ENCODE measurements at regions not wholly inside any gene's neighbourhood (a gene's known extent, or its start where the extent isn't known, plus 50 kb on each side); places are given as distances from the start of the nearest gene placed in this dataset.

GRCh38 chr10:117480097-117480496, 62.4 kb upstream of the EMX2 start:
- TF ChIP-seq, protein P1, sequence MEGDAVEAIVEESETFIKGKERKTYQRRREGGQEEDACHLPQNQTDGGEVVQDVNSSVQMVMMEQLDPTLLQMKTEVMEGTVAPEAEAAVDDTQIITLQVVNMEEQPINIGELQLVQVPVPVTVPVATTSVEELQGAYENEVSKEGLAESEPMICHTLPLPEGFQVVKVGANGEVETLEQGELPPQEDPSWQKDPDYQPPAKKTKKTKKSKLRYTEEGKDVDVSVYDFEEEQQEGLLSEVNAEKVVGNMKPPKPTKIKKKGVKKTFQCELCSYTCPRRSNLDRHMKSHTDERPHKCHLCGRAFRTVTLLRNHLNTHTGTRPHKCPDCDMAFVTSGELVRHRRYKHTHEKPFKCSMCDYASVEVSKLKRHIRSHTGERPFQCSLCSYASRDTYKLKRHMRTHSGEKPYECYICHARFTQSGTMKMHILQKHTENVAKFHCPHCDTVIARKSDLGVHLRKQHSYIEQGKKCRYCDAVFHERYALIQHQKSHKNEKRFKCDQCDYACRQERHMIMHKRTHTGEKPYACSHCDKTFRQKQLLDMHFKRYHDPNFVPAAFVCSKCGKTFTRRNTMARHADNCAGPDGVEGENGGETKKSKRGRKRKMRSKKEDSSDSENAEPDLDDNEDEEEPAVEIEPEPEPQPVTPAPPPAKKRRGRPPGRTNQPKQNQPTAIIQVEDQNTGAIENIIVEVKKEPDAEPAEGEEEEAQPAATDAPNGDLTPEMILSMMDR (IDR thresholded peaks at IDR 0.05; ENCODE audit: control extremely low read depth, extremely low read depth) = no peak
- DNase-seq (no peak), ATAC-seq (ENCODE audit: insufficient read depth, low FRiP score) (no peak)
- WGBS, 2 donors = 62 to 85% methylated on average over 1 of the region's 1 CpG
- Histone ChIP-seq H3K4me1 (ENCODE audit: control insufficient read depth in 5 of 5, insufficient read depth in 5 of 5, low read length in 5 of 5) (no peaks in the 10 kb centered on the region), H3K9ac (ENCODE audit: insufficient read depth in 1 of 2, low read length in 2 of 2) (no peak overlapping the region), H3K9me3 (ENCODE audit: control insufficient read depth in 4 of 4, insufficient read depth in 3 of 4, low read length in 3 of 4) (peaks cover 0 to 8% (median 0%) of the 10 kb centered on the region in 4 donors), H3K36me3 (ENCODE audit: control insufficient read depth in 4 of 4, insufficient read depth in 4 of 4, low read length in 4 of 4) (no peaks in the 10 kb centered on the region), H3K4me3 (no peak overlapping the region), H3K27me3 (ENCODE audit: control insufficient read depth in 3 of 3, insufficient read depth in 3 of 3, low read length in 2 of 3) (no peaks in the 10 kb centered on the region), H3K27ac (ENCODE audit: low read depth in 1 of 2, low read length in 1 of 2) (no peak overlapping the region)

- Histone ChIP-seq H3K27me3 (ENCODE audit: control insufficient read depth in 3 of 3, insufficient read depth in 3 of 3, low read length in 2 of 3) (no peaks in the 10 kb centered on the region), H3K27ac (ENCODE audit: low read depth in 1 of 2, low read length in 1 of 2) (no peak overlapping the region), H3K36me3 (ENCODE audit: control insufficient read depth in 4 of 4, insufficient read depth in 4 of 4, low read length in 4 of 4) (no peaks in the 10 kb centered on the region), H3K9me3 (ENCODE audit: control insufficient read depth in 4 of 4, insufficient read depth in 3 of 4, low read length in 3 of 4) (peaks cover 0 to 4% (median 0%) of the 10 kb centered on the region in 4 donors), H3K4me1 (ENCODE audit: control insufficient read depth in 5 of 5, insufficient read depth in 5 of 5, low read length in 5 of 5) (no peaks in the 10 kb centered on the region), H3K4me3 (no peak overlapping the region), H3K9ac (ENCODE audit: insufficient read depth in 1 of 2, low read length in 2 of 2) (no peak overlapping the region)
- TF ChIP-seq, protein P1 (IDR thresholded peaks at IDR 0.05; ENCODE audit: control extremely low read depth, extremely low read depth) = no peak
- 52 to 55% methylated on average over 5 of the region's 5 CpGs for WGBS, 2 donors
- ATAC-seq (ENCODE audit: insufficient read depth, low FRiP score) (no peak), DNase-seq (no peak)
Observed at GRCh38 chr10:117477961-117478670, 64.4 kb upstream of the EMX2 start.

- no peak overlapping the region for H3K9ac ChIP-seq (ENCODE audit: insufficient read depth in 1 of 2, low read length in 2 of 2)
- peaks cover 0 to 4% (median 0%) of the 10 kb centered on the region in 4 donors for H3K9me3 ChIP-seq (ENCODE audit: control insufficient read depth in 4 of 4, insufficient read depth in 3 of 4, low read length in 3 of 4)
- ATAC-seq (ENCODE audit: insufficient read depth, low FRiP score) (no peak), DNase-seq (no peak)
- H3K27me3 ChIP-seq (ENCODE audit: control insufficient read depth in 3 of 3, insufficient read depth in 3 of 3, low read length in 2 of 3) = no peaks in the 10 kb centered on the region
- H3K27ac ChIP-seq (ENCODE audit: low read depth in 1 of 2, low read length in 1 of 2) = no peak overlapping the region
- no peaks in the 10 kb centered on the region for H3K4me1 ChIP-seq (ENCODE audit: control insufficient read depth in 5 of 5, insufficient read depth in 5 of 5, low read length in 5 of 5)
- WGBS, 2 donors = 47 to 60% methylated on average over 2 of the region's 2 CpGs
- H3K4me3 ChIP-seq = no peak overlapping the region
- no peaks in the 10 kb centered on the region for H3K36me3 ChIP-seq (ENCODE audit: control insufficient read depth in 4 of 4, insufficient read depth in 4 of 4, low read length in 4 of 4)
- TF ChIP-seq, protein P1 (IDR thresholded peaks at IDR 0.05; ENCODE audit: control extremely low read depth, extremely low read depth) = no peak
Observed at GRCh38 chr10:117477211-117477947, 65.2 kb upstream of the EMX2 start.

All from lung (tissue), 11 donors.